ENCODE measurements at regions not wholly inside any gene's neighbourhood (a gene's known extent, or its start where the extent isn't known, plus 50 kb on each side); places are given as distances from the start of the nearest gene placed in this dataset.

- Histone ChIP-seq H3K36me3 (ENCODE audit: control insufficient read depth, insufficient read depth, low read length) (no peaks in the 10 kb centered on the region), H3K27me3 (ENCODE audit: control insufficient read depth, insufficient read depth, low read length) (no peaks in the 10 kb centered on the region), H3K4me3 (ENCODE audit: low read depth, low read length) (no peak overlapping the region)
- FAIRE-seq (no peak), DNase-seq (ENCODE audit: low read depth) (no peak)
- no peak for TF ChIP-seq CTCF (IDR thresholded peaks at IDR 0.05; ENCODE audit: insufficient read depth, low read length, severe bottlenecking)
Observed at GRCh38 chr9:108062680-108063079, 573.1 kb upstream of the KLF4 start.

GRCh38 chr9:108060175-108060574, 570.6 kb upstream of the KLF4 start:
- FAIRE-seq: no peak
- H3K36me3 ChIP-seq (ENCODE audit: control insufficient read depth, insufficient read depth, low read length): no peaks in the 10 kb centered on the region
- H3K4me3 ChIP-seq (ENCODE audit: low read depth, low read length): no peak overlapping the region
- no peaks in the 10 kb centered on the region for H3K27me3 ChIP-seq (ENCODE audit: control insufficient read depth, insufficient read depth, low read length)
- no peak for TF ChIP-seq CTCF (IDR thresholded peaks at IDR 0.05; ENCODE audit: insufficient read depth, low read length, severe bottlenecking)
- no peak for DNase-seq (ENCODE audit: low read depth)

- TF ChIP-seq CTCF (IDR thresholded peaks at IDR 0.05; ENCODE audit: insufficient read depth, low read length, severe bottlenecking): no peak
- peak; percentile 56 for DNase-seq (ENCODE audit: low read depth)
- no peaks in the 10 kb centered on the region for H3K27me3 ChIP-seq (ENCODE audit: control insufficient read depth, insufficient read depth, low read length)
- no peak overlapping the region for H3K4me3 ChIP-seq (ENCODE audit: low read depth, low read length)
- no peaks in the 10 kb centered on the region for H3K36me3 ChIP-seq (ENCODE audit: control insufficient read depth, insufficient read depth, low read length)
- no peak for FAIRE-seq
Observed at GRCh38 chr9:108058135-108058814, 568.7 kb upstream of the KLF4 start.

- H3K4me3 ChIP-seq (ENCODE audit: low read depth, low read length): no peak overlapping the region
- no peaks in the 10 kb centered on the region for H3K36me3 ChIP-seq (ENCODE audit: control insufficient read depth, insufficient read depth, low read length)
- DNase-seq (ENCODE audit: low read depth) (peak; percentile 96), FAIRE-seq (no peak)
- no peak for TF ChIP-seq CTCF (IDR thresholded peaks at IDR 0.05; ENCODE audit: insufficient read depth, low read length, severe bottlenecking)
- no peaks in the 10 kb centered on the region for H3K27me3 ChIP-seq (ENCODE audit: control insufficient read depth, insufficient read depth, low read length)
Observed at GRCh38 chr9:108057421-108058134, 568.0 kb upstream of the KLF4 start.

- no peaks in the 10 kb centered on the region for H3K36me3 ChIP-seq (ENCODE audit: control insufficient read depth, insufficient read depth, low read length)
- no peaks in the 10 kb centered on the region for H3K27me3 ChIP-seq (ENCODE audit: control insufficient read depth, insufficient read depth, low read length)
- DNase-seq (ENCODE audit: low read depth) (peak; percentile 94), FAIRE-seq (no peak)
- H3K4me3 ChIP-seq (ENCODE audit: low read depth, low read length): no peak overlapping the region
- TF ChIP-seq CTCF (IDR thresholded peaks at IDR 0.05; ENCODE audit: insufficient read depth, low read length, severe bottlenecking): no peak
Observed at GRCh38 chr9:108056805-108057386, 567.3 kb upstream of the KLF4 start.

All from bronchial epithelial cell (primary cell).